WTC11 (cell line): ENCODE measurements at regions not wholly inside any gene's neighbourhood (a gene's known extent, or its start where the extent isn't known, plus 50 kb on each side); places are given as distances from the start of the nearest gene placed in this dataset.

ENCODE experiments used
- ATAC-seq: fragments of 200-7000 bp; cut with Tn5 transposase; 2 replicates; pipeline ENCODE4 v1.10.0; 2021; ENCODE audit warnings: mild to moderate bottlenecking, moderate library complexity
- CTCF ChIA-PET: fragments of 300-600 bp; sonication (Branson Sonifier 250); formaldehyde crosslinking; loops from one replicate; lab custom pipeline; 2021; ENCODE audit warnings: antibody characterized with exemption; lab: Charles Lee
- POLR2A ChIA-PET: fragments of 350-600 bp; sonication (Branson Sonifier 250); formaldehyde crosslinking; loops from one replicate; lab custom pipeline; 2021; ENCODE audit warnings: antibody characterized with exemption; lab: Charles Lee
- DNase-seq: peaks from one replicate; pipeline ENCODE4 v3.0.0; 2021; ENCODE audit warnings: low spot score
- H3K27ac Mint-ChIP-seq: 2 replicates; pipeline ENCODE4 v1.8.0; 2021; ENCODE audit warnings: mixed read lengths
- H3K27me3 Mint-ChIP-seq: 2 replicates; pipeline ENCODE4 v1.8.0; 2021; ENCODE audit warnings: low read depth, mild to moderate bottlenecking, moderate library complexity, mixed read lengths
- H3K36me3 Mint-ChIP-seq: 2 replicates; pipeline ENCODE4 v1.8.0; 2021; ENCODE audit warnings: mixed read lengths
- H3K4me1 Mint-ChIP-seq: 2 replicates; pipeline ENCODE4 v1.8.0; 2022; ENCODE audit warnings: mixed read lengths
- H3K4me3 Mint-ChIP-seq: 2 replicates; pipeline ENCODE4 v1.8.0; 2021; ENCODE audit warnings: mild to moderate bottlenecking, moderate library complexity, mixed read lengths
- H3K9me3 Mint-ChIP-seq: 2 replicates; pipeline ENCODE4 v1.8.0; 2021; ENCODE audit warnings: mixed read lengths
- EMX1 ChIP-seq: fragments of 250-450 bp; sonication (Bioruptor Pico); IDR thresholded peaks from 2 replicates; pipeline ENCODE4 v1.8.0; 2021; ENCODE audit warnings: mild to moderate bottlenecking
- KAT7 ChIP-seq: sonication (generic); formaldehyde crosslinking; IDR thresholded peaks from 2 replicates; pipeline ENCODE4 v1.8.1; 2023; ENCODE audit warnings: missing genetic modification reagents, mild to moderate bottlenecking, borderline replicate concordance
- MYBL2 ChIP-seq: sonication (generic); formaldehyde crosslinking; IDR thresholded peaks from 2 replicates; pipeline ENCODE4 v1.8.1; 2023; ENCODE audit warnings: mild to moderate bottlenecking, moderate library complexity, missing genetic modification reagents
- NFYB ChIP-seq: sonication (generic); formaldehyde crosslinking; conservative IDR thresholded peaks from 2 replicates; pipeline ENCODE4 v1.8.0; 2022; ENCODE audit warnings: low read depth, missing genetic modification reagents
- ZNF138 ChIP-seq: sonication (generic); formaldehyde crosslinking; conservative IDR thresholded peaks from 2 replicates; pipeline ENCODE4 v1.8.1; 2022; ENCODE audit warnings: mild to moderate bottlenecking, moderate library complexity, missing genetic modification reagents
- ZNF416 ChIP-seq: fragments of 250-450 bp; sonication (Bioruptor Pico); IDR thresholded peaks from 2 replicates; pipeline ENCODE4 v1.9.0; 2021; ENCODE audit warnings: mild to moderate bottlenecking, inconsistent platforms
- TF ChIP-seq, protein P1 (sequence below): fragments of 250-450 bp; sonication (Bioruptor Pico); IDR thresholded peaks from 2 replicates; pipeline ENCODE4 v1.9.0; 2021; ENCODE audit warnings: mild to moderate bottlenecking
- TF ChIP-seq, protein P2 (sequence below): sonication (generic); formaldehyde crosslinking; IDR thresholded peaks from 2 replicates; pipeline ENCODE4 v1.8.1; 2022; ENCODE audit warnings: missing genetic modification reagents, borderline replicate concordance
- TF ChIP-seq, protein P3 (sequence below): sonication (generic); formaldehyde crosslinking; IDR thresholded peaks from 2 replicates; pipeline ENCODE4 v1.8.0; 2022; ENCODE audit warnings: mild to moderate bottlenecking, missing genetic modification reagents
- TF ChIP-seq, protein P4 (sequence below): fragments of 250-450 bp; sonication (Bioruptor Pico); IDR thresholded peaks from 2 replicates; pipeline ENCODE4 v1.9.0; 2021; ENCODE audit warnings: moderate library complexity, mild to moderate bottlenecking, inconsistent platforms, borderline replicate concordance
- TF ChIP-seq, protein P5 (sequence below): sonication (generic); formaldehyde crosslinking; IDR thresholded peaks from 2 replicates; pipeline ENCODE4 v1.8.1; 2023; ENCODE audit warnings: mild to moderate bottlenecking, missing genetic modification reagents
- TF ChIP-seq, protein P6 (sequence below): sonication (generic); formaldehyde crosslinking; IDR thresholded peaks from 2 replicates; pipeline ENCODE4 v1.8.0; 2022; ENCODE audit warnings: mild to moderate bottlenecking, missing genetic modification reagents
- TF ChIP-seq, protein P7 (sequence below): sonication (generic); formaldehyde crosslinking; IDR thresholded peaks from 2 replicates; pipeline ENCODE4 v1.8.1; 2023; ENCODE audit warnings: mild to moderate bottlenecking, missing genetic modification reagents, moderate library complexity
- TF ChIP-seq, protein P8 (sequence below): sonication (generic); formaldehyde crosslinking; IDR thresholded peaks from 2 replicates; pipeline ENCODE4 v1.8.1; 2023; ENCODE audit warnings: mild to moderate bottlenecking, missing genetic modification reagents, borderline replicate concordance

DNA sequence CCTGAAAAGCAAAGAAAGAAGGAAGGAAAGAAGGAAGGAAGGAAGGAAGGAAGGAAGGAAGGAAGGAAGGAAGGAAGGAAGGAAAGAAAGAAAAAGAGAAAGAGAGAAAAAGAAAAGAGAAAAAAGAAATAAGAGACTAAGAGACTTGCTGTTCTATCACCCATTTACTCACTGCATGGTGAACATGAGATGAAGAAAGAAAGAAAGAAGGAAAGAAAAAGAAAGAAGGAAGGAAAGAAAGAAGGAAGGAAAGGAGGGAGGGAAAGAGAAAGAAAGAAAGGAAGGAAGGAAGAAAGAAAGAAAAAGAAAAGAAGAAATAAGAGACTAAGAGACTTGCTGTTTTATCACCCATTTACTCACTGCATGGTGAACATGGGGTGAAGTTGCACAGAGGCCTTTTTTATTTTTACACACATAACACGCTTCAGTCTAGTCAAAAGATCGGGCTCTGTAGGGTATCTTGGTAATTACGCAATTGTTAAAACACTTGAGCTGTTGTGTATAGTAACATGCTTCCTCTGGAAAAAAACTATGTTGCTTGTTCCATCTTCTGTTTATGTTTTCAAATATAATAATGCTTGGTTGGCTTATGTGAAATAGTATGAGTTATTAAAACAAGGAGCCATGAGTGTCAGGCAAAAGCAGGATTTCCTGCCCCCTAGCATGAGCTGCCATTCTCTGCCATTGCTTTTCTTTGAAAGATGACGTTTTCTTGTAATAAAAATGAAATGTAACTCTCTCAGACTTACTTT lies 119.3 kb upstream of the ZNF608 start:
- H3K9me3 Mint-ChIP-seq: no peaks in the 10 kb centered on the region
- CTCF ChIA-PET: interaction anchor here (1.7 kb wide), 1 partner anchor 22 kb away, joined by 3 read pairs; no protein-coding TSS in a partner anchor
- no peak overlapping the region for H3K4me3 Mint-ChIP-seq
- no peak overlapping the region for H3K27ac Mint-ChIP-seq
- ATAC-seq (no peak), DNase-seq (no peak)
- TF ChIP-seq, protein P1, sequence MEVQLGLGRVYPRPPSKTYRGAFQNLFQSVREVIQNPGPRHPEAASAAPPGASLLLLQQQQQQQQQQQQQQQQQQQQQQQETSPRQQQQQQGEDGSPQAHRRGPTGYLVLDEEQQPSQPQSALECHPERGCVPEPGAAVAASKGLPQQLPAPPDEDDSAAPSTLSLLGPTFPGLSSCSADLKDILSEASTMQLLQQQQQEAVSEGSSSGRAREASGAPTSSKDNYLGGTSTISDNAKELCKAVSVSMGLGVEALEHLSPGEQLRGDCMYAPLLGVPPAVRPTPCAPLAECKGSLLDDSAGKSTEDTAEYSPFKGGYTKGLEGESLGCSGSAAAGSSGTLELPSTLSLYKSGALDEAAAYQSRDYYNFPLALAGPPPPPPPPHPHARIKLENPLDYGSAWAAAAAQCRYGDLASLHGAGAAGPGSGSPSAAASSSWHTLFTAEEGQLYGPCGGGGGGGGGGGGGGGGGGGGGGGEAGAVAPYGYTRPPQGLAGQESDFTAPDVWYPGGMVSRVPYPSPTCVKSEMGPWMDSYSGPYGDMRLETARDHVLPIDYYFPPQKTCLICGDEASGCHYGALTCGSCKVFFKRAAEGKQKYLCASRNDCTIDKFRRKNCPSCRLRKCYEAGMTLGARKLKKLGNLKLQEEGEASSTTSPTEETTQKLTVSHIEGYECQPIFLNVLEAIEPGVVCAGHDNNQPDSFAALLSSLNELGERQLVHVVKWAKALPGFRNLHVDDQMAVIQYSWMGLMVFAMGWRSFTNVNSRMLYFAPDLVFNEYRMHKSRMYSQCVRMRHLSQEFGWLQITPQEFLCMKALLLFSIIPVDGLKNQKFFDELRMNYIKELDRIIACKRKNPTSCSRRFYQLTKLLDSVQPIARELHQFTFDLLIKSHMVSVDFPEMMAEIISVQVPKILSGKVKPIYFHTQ (CRISPR knock-in tag): no peak
- no peak for TF ChIP-seq KAT7 (CRISPR knock-in tag)
- TF ChIP-seq, protein P2, sequence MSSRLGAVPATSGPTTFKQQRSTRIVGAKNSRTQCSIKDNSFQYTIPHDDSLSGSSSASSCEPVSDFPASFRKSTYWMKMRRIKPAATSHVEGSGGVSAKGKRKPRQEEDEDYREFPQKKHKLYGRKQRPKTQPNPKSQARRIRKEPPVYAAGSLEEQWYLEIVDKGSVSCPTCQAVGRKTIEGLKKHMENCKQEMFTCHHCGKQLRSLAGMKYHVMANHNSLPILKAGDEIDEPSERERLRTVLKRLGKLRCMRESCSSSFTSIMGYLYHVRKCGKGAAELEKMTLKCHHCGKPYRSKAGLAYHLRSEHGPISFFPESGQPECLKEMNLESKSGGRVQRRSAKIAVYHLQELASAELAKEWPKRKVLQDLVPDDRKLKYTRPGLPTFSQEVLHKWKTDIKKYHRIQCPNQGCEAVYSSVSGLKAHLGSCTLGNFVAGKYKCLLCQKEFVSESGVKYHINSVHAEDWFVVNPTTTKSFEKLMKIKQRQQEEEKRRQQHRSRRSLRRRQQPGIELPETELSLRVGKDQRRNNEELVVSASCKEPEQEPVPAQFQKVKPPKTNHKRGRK (CRISPR knock-in tag): peak; percentile 85; the same call in 1 of the 2 replicates
- TF ChIP-seq MYBL2 (CRISPR knock-in tag): no peak
- TF ChIP-seq, protein P3, sequence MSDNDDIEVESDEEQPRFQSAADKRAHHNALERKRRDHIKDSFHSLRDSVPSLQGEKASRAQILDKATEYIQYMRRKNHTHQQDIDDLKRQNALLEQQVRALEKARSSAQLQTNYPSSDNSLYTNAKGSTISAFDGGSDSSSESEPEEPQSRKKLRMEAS (CRISPR knock-in tag): no peak
- TF ChIP-seq, protein P4, sequence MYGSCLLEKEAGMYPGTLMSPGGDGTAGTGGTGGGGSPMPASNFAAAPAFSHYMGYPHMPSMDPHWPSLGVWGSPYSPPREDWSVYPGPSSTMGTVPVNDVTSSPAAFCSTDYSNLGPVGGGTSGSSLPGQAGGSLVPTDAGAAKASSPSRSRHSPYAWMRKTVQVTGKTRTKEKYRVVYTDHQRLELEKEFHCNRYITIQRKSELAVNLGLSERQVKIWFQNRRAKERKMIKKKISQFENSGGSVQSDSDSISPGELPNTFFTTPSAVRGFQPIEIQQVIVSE (CRISPR knock-in tag): no peak
- no peaks in the 10 kb centered on the region; the same call in 1 of the 2 replicates for H3K36me3 Mint-ChIP-seq
- POLR2A ChIA-PET: no interaction called here
- peaks cover 15% of the 10 kb centered on the region for H3K4me1 Mint-ChIP-seq
- no peaks in the 10 kb centered on the region for H3K27me3 Mint-ChIP-seq

DNA sequence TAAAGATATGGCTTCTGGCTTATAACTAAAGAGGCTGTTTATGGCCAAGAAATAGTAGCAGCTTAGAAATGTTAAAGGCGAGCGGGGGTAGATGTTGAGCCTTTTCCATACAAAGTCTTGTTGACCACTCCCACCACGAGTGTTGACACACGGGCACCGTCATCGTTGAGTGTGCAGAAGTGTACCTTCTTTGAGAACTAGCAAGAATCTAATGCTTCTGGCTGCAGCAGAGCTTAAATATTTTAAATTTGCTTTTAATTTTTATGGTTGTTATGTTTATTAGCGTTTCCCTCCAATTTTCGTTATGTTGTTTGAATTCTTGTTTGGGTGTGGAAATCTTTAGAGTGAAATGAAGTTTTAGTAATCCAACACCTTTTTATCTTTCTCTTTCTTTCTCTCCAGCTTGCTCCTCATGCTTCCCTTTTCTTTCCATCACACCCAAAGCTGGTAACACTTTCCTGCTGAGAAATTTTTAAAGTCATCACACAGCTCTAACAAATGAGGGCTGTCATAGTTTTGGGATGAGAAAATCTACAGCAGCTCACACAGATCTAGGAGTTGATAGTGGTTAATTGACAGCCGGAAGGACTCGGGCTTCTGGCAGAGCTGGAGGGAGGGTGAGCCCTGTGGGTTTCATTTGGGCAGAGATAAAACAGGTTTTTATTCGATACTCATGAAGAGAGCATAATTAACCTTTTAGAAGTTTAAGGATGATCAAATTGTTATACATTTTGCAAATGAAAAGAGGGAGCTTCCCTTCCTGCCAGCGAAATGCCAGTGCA lies 120.1 kb upstream of the ZNF608 start:
- Mint-ChIP-seq H3K27ac (no peak overlapping the region), H3K27me3 (no peaks in the 10 kb centered on the region), H3K4me3 (no peak overlapping the region), H3K36me3 (no peaks in the 10 kb centered on the region; the same call in 1 of the 2 replicates), H3K4me1 (peaks cover 21% of the 10 kb centered on the region), H3K9me3 (no peaks in the 10 kb centered on the region)
- ChIA-PET CTCF (interaction anchor here (1.7 kb wide), 1 partner anchor 21 kb away, joined by 3 read pairs; no protein-coding TSS in a partner anchor), POLR2A (no interaction called here)
- DNase-seq (no peak), ATAC-seq (no peak)
- TF ChIP-seq EMX1 (no peak), ZNF138 (CRISPR knock-in tag) (no peak), MYBL2 (CRISPR knock-in tag) (no peak), ZNF416 (CRISPR knock-in tag) (no peak)
- TF ChIP-seq, protein P5, sequence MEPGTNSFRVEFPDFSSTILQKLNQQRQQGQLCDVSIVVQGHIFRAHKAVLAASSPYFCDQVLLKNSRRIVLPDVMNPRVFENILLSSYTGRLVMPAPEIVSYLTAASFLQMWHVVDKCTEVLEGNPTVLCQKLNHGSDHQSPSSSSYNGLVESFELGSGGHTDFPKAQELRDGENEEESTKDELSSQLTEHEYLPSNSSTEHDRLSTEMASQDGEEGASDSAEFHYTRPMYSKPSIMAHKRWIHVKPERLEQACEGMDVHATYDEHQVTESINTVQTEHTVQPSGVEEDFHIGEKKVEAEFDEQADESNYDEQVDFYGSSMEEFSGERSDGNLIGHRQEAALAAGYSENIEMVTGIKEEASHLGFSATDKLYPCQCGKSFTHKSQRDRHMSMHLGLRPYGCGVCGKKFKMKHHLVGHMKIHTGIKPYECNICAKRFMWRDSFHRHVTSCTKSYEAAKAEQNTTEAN (CRISPR knock-in tag): no peak

DNA sequence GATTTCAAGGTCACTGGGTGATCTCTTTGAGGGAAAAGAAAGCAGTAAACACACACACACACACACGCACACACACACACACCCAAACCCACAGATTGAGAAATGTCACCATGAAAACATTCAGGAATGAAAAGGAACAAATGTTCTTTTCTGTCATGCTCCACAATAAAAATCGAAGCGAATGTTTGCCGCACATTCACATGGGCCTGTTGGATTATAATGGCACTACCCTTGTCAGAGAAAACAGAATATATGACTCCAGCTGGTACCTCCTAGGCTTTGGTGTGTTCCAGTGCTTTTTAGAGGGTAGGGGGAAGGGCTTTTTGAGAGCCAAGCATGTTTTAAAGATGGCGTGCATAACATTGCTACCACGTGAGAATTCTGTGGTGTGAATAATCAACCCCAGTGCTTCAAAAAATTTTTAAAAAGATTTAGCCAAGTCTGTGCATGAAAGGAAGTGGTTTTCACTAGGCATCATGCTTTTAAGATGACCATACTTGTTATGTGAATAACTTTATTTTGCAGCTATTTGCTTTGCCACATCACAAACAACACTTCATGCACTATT lies 120.8 kb upstream of the ZNF608 start:
- ATAC-seq: no peak
- peaks cover 24% of the 10 kb centered on the region for H3K4me1 Mint-ChIP-seq
- TF ChIP-seq, protein P6, sequence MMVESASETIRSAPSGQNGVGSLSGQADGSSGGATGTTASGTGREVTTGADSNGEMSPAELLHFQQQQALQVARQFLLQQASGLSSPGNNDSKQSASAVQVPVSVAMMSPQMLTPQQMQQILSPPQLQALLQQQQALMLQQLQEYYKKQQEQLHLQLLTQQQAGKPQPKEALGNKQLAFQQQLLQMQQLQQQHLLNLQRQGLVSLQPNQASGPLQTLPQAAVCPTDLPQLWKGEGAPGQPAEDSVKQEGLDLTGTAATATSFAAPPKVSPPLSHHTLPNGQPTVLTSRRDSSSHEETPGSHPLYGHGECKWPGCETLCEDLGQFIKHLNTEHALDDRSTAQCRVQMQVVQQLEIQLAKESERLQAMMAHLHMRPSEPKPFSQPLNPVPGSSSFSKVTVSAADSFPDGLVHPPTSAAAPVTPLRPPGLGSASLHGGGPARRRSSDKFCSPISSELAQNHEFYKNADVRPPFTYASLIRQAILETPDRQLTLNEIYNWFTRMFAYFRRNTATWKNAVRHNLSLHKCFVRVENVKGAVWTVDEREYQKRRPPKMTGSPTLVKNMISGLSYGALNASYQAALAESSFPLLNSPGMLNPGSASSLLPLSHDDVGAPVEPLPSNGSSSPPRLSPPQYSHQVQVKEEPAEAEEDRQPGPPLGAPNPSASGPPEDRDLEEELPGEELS (CRISPR knock-in tag): no peak
- TF ChIP-seq, protein P7, sequence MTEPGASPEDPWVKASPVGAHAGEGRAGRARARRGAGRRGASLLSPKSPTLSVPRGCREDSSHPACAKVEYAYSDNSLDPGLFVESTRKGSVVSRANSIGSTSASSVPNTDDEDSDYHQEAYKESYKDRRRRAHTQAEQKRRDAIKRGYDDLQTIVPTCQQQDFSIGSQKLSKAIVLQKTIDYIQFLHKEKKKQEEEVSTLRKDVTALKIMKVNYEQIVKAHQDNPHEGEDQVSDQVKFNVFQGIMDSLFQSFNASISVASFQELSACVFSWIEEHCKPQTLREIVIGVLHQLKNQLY (CRISPR knock-in tag): no peak
- no peak for TF ChIP-seq NFYB (CRISPR knock-in tag)
- TF ChIP-seq, protein P8, sequence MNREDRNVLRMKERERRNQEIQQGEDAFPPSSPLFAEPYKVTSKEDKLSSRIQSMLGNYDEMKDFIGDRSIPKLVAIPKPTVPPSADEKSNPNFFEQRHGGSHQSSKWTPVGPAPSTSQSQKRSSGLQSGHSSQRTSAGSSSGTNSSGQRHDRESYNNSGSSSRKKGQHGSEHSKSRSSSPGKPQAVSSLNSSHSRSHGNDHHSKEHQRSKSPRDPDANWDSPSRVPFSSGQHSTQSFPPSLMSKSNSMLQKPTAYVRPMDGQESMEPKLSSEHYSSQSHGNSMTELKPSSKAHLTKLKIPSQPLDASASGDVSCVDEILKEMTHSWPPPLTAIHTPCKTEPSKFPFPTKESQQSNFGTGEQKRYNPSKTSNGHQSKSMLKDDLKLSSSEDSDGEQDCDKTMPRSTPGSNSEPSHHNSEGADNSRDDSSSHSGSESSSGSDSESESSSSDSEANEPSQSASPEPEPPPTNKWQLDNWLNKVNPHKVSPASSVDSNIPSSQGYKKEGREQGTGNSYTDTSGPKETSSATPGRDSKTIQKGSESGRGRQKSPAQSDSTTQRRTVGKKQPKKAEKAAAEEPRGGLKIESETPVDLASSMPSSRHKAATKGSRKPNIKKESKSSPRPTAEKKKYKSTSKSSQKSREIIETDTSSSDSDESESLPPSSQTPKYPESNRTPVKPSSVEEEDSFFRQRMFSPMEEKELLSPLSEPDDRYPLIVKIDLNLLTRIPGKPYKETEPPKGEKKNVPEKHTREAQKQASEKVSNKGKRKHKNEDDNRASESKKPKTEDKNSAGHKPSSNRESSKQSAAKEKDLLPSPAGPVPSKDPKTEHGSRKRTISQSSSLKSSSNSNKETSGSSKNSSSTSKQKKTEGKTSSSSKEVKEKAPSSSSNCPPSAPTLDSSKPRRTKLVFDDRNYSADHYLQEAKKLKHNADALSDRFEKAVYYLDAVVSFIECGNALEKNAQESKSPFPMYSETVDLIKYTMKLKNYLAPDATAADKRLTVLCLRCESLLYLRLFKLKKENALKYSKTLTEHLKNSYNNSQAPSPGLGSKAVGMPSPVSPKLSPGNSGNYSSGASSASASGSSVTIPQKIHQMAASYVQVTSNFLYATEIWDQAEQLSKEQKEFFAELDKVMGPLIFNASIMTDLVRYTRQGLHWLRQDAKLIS: no peak

More for the DNA sequence above, 120.8 kb upstream of the ZNF608 start:
- Mint-ChIP-seq H3K27me3 (no peaks in the 10 kb centered on the region), H3K27ac (no peak overlapping the region), H3K4me3 (no peak overlapping the region), H3K9me3 (no peaks in the 10 kb centered on the region), H3K36me3 (no peaks in the 10 kb centered on the region; the same call in 1 of the 2 replicates)
- no peak for DNase-seq
- CTCF ChIA-PET: interaction anchor here (1.7 kb wide), 1 partner anchor 21 kb away, joined by 3 read pairs; no protein-coding TSS in a partner anchor
- POLR2A ChIA-PET: no interaction called here
